ENCODE measurements at regions not wholly inside any gene's neighbourhood (a gene's known extent, or its start where the extent isn't known, plus 50 kb on each side); places are given as distances from the start of the nearest gene placed in this dataset.

DNA sequence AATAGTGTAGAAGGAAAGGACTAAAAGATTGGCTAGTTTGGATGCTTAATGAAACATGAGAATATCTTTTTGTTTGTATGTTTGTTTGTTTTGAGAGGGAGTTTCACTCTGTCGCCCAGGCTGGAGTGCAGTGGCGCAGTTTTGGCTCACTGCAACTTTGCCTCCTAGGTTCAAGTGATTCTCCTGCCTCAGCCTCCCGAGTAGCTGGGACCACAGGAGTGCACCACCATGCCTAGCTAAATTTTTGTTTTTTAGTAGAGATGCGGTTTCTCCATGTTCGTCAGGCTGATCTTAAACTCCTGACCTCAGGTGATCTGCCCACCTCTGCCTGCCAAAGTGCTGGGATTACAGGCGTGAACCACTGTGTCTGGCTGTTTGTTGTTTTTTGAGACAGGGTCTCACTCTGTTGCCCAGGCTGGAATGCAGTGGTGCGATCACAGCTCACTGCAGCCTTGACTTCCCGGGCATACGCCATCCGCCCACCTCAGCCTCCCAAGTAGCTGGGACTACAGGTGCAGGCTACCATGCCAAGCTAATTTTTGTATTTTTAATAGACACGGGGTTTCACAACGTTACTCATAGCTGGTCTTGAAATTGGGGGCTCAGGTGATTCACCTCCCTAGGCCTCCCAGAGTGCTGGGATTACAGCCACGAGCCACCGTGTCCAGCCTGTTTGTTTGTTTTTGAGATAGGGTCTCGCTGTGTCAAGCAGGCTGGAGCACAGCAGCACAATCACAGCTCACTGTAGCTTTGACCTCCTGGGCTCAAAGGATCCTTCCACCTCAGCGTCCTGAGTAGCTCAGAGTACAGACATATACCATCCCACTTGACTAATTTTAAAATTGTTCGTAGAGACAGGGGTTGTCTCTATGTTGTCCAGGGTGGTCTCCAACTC is 209.2 kb downstream of the MYCN start:
- ATAC-seq (ENCODE audit: low read depth) (no peak), DNase-seq (ENCODE audit: low spot score) (no peak)
- Histone ChIP-seq H3K27me3 (ENCODE audit: insufficient read depth, poor library complexity, severe bottlenecking) (no peaks in the 10 kb centered on the region), H3K4me3 (ENCODE audit: severe bottlenecking) (no peak overlapping the region), H3K9me3 (ENCODE audit: severe bottlenecking) (no peaks in the 10 kb centered on the region), H3K36me3 (ENCODE audit: low read depth) (no peaks in the 10 kb centered on the region), H3K4me1 (ENCODE audit: insufficient read depth, poor library complexity, severe bottlenecking) (no peaks in the 10 kb centered on the region), H3K27ac (ENCODE audit: poor library complexity, severe bottlenecking) (no peak overlapping the region)
- TF ChIP-seq, protein P1, sequence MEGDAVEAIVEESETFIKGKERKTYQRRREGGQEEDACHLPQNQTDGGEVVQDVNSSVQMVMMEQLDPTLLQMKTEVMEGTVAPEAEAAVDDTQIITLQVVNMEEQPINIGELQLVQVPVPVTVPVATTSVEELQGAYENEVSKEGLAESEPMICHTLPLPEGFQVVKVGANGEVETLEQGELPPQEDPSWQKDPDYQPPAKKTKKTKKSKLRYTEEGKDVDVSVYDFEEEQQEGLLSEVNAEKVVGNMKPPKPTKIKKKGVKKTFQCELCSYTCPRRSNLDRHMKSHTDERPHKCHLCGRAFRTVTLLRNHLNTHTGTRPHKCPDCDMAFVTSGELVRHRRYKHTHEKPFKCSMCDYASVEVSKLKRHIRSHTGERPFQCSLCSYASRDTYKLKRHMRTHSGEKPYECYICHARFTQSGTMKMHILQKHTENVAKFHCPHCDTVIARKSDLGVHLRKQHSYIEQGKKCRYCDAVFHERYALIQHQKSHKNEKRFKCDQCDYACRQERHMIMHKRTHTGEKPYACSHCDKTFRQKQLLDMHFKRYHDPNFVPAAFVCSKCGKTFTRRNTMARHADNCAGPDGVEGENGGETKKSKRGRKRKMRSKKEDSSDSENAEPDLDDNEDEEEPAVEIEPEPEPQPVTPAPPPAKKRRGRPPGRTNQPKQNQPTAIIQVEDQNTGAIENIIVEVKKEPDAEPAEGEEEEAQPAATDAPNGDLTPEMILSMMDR (IDR thresholded peaks at IDR 0.05; ENCODE audit: poor library complexity, severe bottlenecking), result no peak

DNA sequence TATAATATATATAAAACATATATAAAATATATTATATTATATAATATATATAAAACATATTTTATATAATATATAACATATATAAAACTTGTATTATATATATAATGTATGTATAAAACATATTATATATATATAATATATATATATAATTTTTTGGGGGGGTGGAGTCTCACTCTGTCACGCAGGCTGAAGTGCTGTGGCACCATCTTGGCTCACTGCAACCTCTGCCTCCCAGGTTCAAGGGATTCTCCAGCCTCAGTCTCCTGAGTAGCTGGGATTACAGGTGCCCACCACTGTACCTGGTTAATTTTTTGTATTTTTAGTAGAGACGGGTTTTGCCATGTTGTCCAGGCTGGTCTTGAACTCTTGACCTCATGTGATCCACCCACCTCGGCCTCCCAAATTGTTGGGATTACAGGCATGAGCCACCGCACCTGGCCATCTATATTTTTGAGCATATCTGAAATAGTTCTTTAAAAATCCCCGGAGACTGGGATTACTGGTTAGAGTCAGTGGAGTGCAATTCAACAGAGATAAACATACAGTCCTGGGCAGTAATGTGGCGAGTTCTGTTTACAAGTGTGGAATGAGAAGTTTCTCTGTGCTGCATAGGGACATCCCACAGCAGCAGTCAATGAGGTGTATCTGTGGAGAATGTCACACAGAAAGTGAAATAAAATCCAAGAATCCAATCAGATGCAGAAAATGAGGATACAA is 208.4 kb downstream of the MYCN start:
- no peaks in the 10 kb centered on the region for H3K36me3 ChIP-seq (ENCODE audit: low read depth)
- no peaks in the 10 kb centered on the region for H3K4me1 ChIP-seq (ENCODE audit: insufficient read depth, poor library complexity, severe bottlenecking)
- DNase-seq (ENCODE audit: low spot score) (no peak), ATAC-seq (ENCODE audit: low read depth) (no peak)
- H3K4me3 ChIP-seq (ENCODE audit: severe bottlenecking), result no peak overlapping the region
- no peaks in the 10 kb centered on the region for H3K27me3 ChIP-seq (ENCODE audit: insufficient read depth, poor library complexity, severe bottlenecking)
- no peak overlapping the region for H3K27ac ChIP-seq (ENCODE audit: poor library complexity, severe bottlenecking)
- H3K9me3 ChIP-seq (ENCODE audit: severe bottlenecking), result no peaks in the 10 kb centered on the region
- TF ChIP-seq, protein P1 (IDR thresholded peaks at IDR 0.05; ENCODE audit: poor library complexity, severe bottlenecking), result no peak

DNA sequence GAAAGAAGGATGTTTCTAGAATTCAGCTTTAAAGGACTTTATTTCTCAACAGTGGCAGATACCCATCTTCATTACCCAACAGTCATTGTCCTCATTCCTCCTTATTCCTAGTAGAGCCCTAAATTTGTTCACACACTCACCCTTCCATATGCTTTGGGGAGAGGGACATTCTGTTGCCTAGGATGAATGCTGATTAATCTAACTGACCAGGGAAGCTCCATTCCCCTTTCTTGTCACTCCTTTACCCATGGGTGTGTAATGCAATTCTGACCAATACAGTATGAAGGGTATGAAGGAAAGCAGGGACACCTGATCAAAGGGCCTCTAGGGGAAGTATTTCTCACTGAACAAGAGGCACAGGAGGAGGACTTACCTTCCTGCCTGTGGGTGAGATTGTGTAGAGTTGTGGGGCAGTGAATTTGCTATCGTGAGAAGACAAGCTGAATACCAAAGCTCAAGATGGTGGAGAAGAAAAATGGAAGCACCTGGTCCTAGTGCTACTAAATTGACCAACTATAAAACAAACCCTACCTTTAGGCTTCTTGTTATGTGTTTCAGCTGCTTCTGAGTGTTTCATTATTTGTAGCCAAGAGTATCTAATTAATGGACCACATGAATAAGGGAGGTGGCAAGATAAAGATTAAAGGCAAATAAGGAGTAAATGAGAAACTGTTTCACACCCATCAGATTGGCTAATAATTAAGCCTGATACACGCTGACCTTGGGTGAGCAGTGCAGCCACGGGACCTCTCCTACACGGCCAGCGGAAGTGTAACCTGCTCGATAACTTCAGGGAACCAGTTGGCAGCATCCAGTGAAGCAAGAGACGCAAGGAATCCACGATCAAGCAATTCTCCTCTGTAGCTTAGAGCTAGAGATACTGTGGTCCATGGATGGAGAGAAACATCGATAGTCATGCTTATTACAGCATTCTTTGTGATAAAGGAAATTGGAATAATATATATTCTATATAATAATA is 202.3 kb downstream of the MYCN start:
- H3K27me3 ChIP-seq (ENCODE audit: insufficient read depth, poor library complexity, severe bottlenecking), result no peaks in the 10 kb centered on the region
- no peaks in the 10 kb centered on the region for H3K4me1 ChIP-seq (ENCODE audit: insufficient read depth, poor library complexity, severe bottlenecking)
- TF ChIP-seq, protein P1 (IDR thresholded peaks at IDR 0.05; ENCODE audit: poor library complexity, severe bottlenecking), result no peak
- no peak overlapping the region for H3K27ac ChIP-seq (ENCODE audit: poor library complexity, severe bottlenecking)
- ATAC-seq (ENCODE audit: low read depth), result no peak; the same call in 2 of the 3 replicates
- H3K36me3 ChIP-seq (ENCODE audit: low read depth), result no peaks in the 10 kb centered on the region
- DNase-seq (ENCODE audit: low spot score), result no peak
- no peaks in the 10 kb centered on the region for H3K9me3 ChIP-seq (ENCODE audit: severe bottlenecking)
- no peak overlapping the region for H3K4me3 ChIP-seq (ENCODE audit: severe bottlenecking)

DNA sequence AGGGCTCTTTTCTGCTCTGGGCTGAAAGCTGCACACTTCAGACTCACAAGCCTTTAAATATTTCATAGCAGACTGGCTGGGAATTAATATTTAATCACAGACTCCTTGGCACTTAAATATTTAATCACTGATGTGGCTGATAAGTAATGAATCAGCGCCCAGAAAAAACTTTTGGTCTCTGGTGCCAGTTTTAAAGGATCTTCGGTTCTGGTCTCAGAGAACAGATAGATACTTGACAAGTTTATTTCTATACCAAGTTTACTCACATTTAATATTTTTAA is 201.2 kb downstream of the MYCN start:
- TF ChIP-seq, protein P1 (IDR thresholded peaks at IDR 0.05; ENCODE audit: poor library complexity, severe bottlenecking), result no peak
- DNase-seq (ENCODE audit: low spot score), result no peak
- no peak for ATAC-seq (ENCODE audit: low read depth)
- H3K4me3 ChIP-seq (ENCODE audit: severe bottlenecking), result no peak overlapping the region
- no peak overlapping the region for H3K27ac ChIP-seq (ENCODE audit: poor library complexity, severe bottlenecking)
- H3K9me3 ChIP-seq (ENCODE audit: severe bottlenecking), result no peaks in the 10 kb centered on the region
- no peaks in the 10 kb centered on the region for H3K4me1 ChIP-seq (ENCODE audit: insufficient read depth, poor library complexity, severe bottlenecking)
- no peaks in the 10 kb centered on the region for H3K36me3 ChIP-seq (ENCODE audit: low read depth)
- H3K27me3 ChIP-seq (ENCODE audit: insufficient read depth, poor library complexity, severe bottlenecking), result no peaks in the 10 kb centered on the region

Data from RWPE2 (cell line).